Heart left ventricle (tissue), 13 donors: ENCODE measurements at regions not wholly inside any gene's neighbourhood (a gene's known extent, or its start where the extent isn't known, plus 50 kb on each side); places are given as distances from the start of the nearest gene placed in this dataset.

Experiments
- CTCF ChIP-seq, 12 donors: fragments of 200-600 bp; sonication (generic) in 4 of 12; IDR thresholded peaks; one replicate each; pipeline versions ENCODE4 v1.5.0 to v1.8.0; 2018 to 2022; ENCODE audit warnings: antibody characterized with exemption in 12 of 12, mild to moderate bottlenecking in 5 of 12
- POLR2A ChIP-seq, 2 donors: fragments of 450-650 bp; IDR thresholded peaks; one replicate each; pipeline ENCODE4 v1.6.1; 2017; ENCODE audit warnings: antibody characterized with exemption in 2 of 2, mild to moderate bottlenecking in 2 of 2, moderate library complexity in 2 of 2
- donor health status: ischemic (EF 13 %, LVEDD 7.1; RV severe dilation, severe dysfunction).
- donor health status: DM: no; HTN: yes; CAD: no.
- donor health status: DM: no; HTN: no; CAD: no.
- donor health status: ischemic (EF 25% LVEDD 6.9; RV normal size, moderate dysfunction).
- donor health status: ischemic (EF 25% LVEDD 5.7; RV mildly dilated, moderate dysfunction).
- donor health status: ischemic (EF 35%, LVEDD 5.7; RV mildly dilated, moderate dysfunction).
- donor health status: nonischemic (EF 11% LVEDD 7.7; RV severe dilation, severe dysfunction).
- donor health status: DM: yes; HTN: yes; CAD: no.
- donor health status: PGD.
- donor health status: ischemic (EF 29% LVEDD 5.4; RV normal size, mild dysfunction).
- donor health status: nonischemic (EF 23%, LVEDD 6.1; RV moderate dilation, normal function).

- TF ChIP-seq CTCF (IDR thresholded peaks at IDR 0.05): no peak
- TF ChIP-seq POLR2A (IDR thresholded peaks at IDR 0.05): no peak
Measured at GRCh38 chr21:27475363-27475955, 508.6 kb upstream of the ADAMTS5 start.
